ENCODE measurements at regions not wholly inside any gene's neighbourhood (a gene's known extent, or its start where the extent isn't known, plus 50 kb on each side); places are given as distances from the start of the nearest gene placed in this dataset.
"Not testable (repeated sequence)": the region's sequence is repeated elsewhere in the genome, so short reads cannot be mapped to it uniquely, and the experiment has no call there.

DNA sequence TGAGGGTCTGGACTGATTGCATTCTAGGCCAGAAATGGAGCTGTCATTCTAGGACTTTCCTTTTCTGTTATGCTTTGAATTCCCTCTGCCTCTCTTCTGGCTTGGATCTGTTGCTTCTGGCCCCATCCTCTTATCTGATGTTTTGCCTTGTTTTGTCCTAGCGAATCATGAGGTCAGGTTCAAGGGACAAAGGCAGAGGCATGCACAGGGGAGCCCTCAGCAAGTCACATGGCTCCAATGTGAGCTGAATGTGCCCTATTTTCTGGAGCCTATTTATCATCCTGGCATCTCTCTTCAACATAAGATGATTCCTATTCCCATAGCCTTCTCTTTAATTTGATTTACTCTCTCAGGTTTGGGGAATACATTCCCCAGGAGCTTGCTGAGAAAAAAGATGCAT is 284.6 kb downstream of the SRGAP2C start:
- TF ChIP-seq CTCF (IDR thresholded peaks at IDR 0.05; ENCODE audit: low read depth, low read length, missing input control); YY1 (IDR thresholded peaks at IDR 0.05); RAD21 (IDR thresholded peaks at IDR 0.05): not testable (repeated sequence)
